Adrenal gland (tissue), 9 donors: ENCODE measurements at regions not wholly inside any gene's neighbourhood (a gene's known extent, or its start where the extent isn't known, plus 50 kb on each side); places are given as distances from the start of the nearest gene placed in this dataset.

ENCODE experiments used
- DNase-seq, 7 donors: peaks; one replicate each; pipeline ENCODE4 v3.0.0-alpha.2; 2019 to 2020
- H3K27ac ChIP-seq, 5 donors: fragments of 200-600 bp; sonication (generic) in 4 of 5; 1 replicate in 3 of 5; 2 replicates in 2 of 5; pipeline versions ENCODE4 v1.5.1 to v1.8.0; 2016 to 2020; ENCODE audit warnings: mild to moderate bottlenecking in 1 of 5
- H3K27me3 ChIP-seq: fragments of 200-600 bp; 2 replicates; pipeline ENCODE4 v1.8.0; 2021
- H3K36me3 ChIP-seq, 2 donors: fragments of 200-600 bp; replicated peaks in 1 of 2; 1 replicate in 1 of 2; 2 replicates in 1 of 2; pipeline versions ENCODE4 v1.5.1 to v1.8.0; 2018 to 2022
- H3K4me1 ChIP-seq, 2 donors: fragments of 200-600 bp; replicated peaks in 1 of 2; 1 replicate in 1 of 2; 2 replicates in 1 of 2; pipeline versions ENCODE4 v1.5.1 to v1.8.0; 2018 to 2021
- H3K4me3 ChIP-seq, 4 donors: fragments of 200-600 bp; sonication (generic) in 3 of 4; one replicate each; pipeline ENCODE4 v1.5.1; 2016 to 2018
- H3K9me3 ChIP-seq, 3 donors: fragments of 200-600 bp; sonication (generic) in 1 of 3; replicated peaks in 1 of 3; 1 replicate in 2 of 3; 2 replicates in 1 of 3; pipeline versions ENCODE4 v1.5.1 to v1.8.0; 2016 to 2021
- CTCF ChIP-seq, 6 experiments: fragments of 450-650 bp in 4 of 6; fragments of 200-600 bp in 2 of 6; sonication (generic) in 1 of 6; IDR thresholded peaks; 1 replicate in 5 of 6; 2 replicates in 1 of 6; pipeline versions ENCODE4 v1.5.1 to v1.8.0; 2016 to 2021; ENCODE audit warnings: antibody characterized with exemption in 6 of 6, mild to moderate bottlenecking in 2 of 6, moderate library complexity in 1 of 6
- POLR2A ChIP-seq, 2 donors: fragments of 450-650 bp; IDR thresholded peaks; one replicate each; pipeline ENCODE4 v1.6.1; 2017; ENCODE audit warnings: antibody characterized with exemption in 2 of 2, mild to moderate bottlenecking in 2 of 2, moderate library complexity in 1 of 2
- WGBS, 4 donors: extraction: QIAGEN DNeasy Blood & Tissue Kit in 2 of 4; methylation state at CpG; one replicate each; pipeline versions ENCODE4 v1.1.5 to v1.1.7; 2013 to 2017; 5-methylcytosine and 5-hydroxymethylcytosine counted together
- intact Hi-C, 2 donors: fragments of 100-400 bp; cut with DNase I; formaldehyde crosslinking; loops; one replicate each; pipeline versions ENCODE4 v1.14.1 to v1.15.0; 2022 to 2023
- donor health status: healthy with polysubstance abuse.
- donor health status: Bipolar disorder and iron deficiency.
- donor health status: DM: yes; HTN: yes; CAD: no.
- donor health status: DM: no; HTN: no; CAD: no.
- donor health status: DM: no; HTN: no; CAD: no.

DNA sequence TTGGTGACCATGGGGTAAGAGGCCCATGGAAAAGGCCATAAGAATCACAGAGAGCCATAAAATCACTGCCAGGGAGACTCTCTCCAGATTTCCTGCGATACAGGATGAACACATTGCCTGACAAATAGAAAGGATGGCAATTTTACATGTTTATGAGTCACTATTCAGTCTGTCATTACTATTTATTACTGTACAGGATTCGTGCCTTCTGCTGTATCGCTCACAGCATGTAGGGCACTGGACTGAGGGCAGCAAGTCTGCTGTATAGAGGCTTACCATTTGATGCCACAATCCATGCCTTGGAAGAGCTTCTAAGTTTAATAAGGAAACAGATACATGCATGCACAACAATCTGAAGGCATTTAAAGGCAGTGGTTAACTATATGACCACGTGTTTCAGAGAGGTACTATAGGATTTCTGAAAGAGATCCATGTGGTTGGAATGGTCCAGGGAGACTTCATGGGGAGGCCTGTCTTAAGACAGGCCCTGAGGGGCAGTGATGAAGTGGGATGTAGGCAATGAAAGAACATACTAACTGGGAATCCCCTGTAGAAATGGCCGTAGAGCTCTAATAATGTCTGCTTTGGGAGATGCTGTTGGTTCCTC lies 702.4 kb upstream of the RAB6C start:
- Histone ChIP-seq H3K9me3 (no peaks in the 10 kb centered on the region), H3K27ac (no peak overlapping the region), H3K27me3 (no peaks in the 10 kb centered on the region), H3K4me3 (no peak overlapping the region), H3K4me1 (no peaks in the 10 kb centered on the region), H3K36me3 (no peaks in the 10 kb centered on the region)
- no peak for TF ChIP-seq CTCF (IDR thresholded peaks at IDR 0.05)
- no peak for TF ChIP-seq POLR2A (IDR thresholded peaks at IDR 0.05)
- intact Hi-C loops, result no loop called here
- WGBS, 4 donors, result 67 to 74% (median 70%) methylated on average over 5 of the region's 5 CpGs
- no peak for DNase-seq

DNA sequence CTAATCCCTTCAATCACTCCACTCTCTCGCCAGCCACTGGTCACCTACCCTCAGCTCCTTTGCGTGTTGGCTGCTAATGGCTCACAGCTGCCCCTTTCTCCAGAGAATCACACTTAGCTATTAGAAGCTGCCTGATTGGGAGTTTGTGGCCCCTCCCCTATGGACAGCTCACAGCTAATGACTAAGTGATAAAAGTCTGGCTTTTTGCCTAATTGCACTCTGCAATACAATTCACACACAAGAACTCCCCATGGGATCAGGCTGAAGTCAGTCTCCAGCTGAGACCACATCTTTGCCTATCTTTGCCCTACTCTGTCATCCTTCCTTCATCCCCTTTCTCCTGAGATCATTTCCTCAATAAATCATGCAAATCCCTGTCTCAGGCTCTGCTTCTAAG lies 701.9 kb upstream of the RAB6C start:
- no peaks in the 10 kb centered on the region for H3K27me3 ChIP-seq
- intact Hi-C loops, result no loop called here
- H3K4me1 ChIP-seq, result no peaks in the 10 kb centered on the region
- H3K36me3 ChIP-seq, result no peaks in the 10 kb centered on the region
- no peak for DNase-seq
- TF ChIP-seq POLR2A (IDR thresholded peaks at IDR 0.05) (no peak), CTCF (IDR thresholded peaks at IDR 0.05) (no peak)
- H3K9me3 ChIP-seq, result no peaks in the 10 kb centered on the region
- WGBS, 4 donors, result 67 to 91% (median 78%) methylated on average over 2 of the region's 2 CpGs
- no peak overlapping the region for H3K27ac ChIP-seq
- H3K4me3 ChIP-seq, result no peak overlapping the region

DNA sequence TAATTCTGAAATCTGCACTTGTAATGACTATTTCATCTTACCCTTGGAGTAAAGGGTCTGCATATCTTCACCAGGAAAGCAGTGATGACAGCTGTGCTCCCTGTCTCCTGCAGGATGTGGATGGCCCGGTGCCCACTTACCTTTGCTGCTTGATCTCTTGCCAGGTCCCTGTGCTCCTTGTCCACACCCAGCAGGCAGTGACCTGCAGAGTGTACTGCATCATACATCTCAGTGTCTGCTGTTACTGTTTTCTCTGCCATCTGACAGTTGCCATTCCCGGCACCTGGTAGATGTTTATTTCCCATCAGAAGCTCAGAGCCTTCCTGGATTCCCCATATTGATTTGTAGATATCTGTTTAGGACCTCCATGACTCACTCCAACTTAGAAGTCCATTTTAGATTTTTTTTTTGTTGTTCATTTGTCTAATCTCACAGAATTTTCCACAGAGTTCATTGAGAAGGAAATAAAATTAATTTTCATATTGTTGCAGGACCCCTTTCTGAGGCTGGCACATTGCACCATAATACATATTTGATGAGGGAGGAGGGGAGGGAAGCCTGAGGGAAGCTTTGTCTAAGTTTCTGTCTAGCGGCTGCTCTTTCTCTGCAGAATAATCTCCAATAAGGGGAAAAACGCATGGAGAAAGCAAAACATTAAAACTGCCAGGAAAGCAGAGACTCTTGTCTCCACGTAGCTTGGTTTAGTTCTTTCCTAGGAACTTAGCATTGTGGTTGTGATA lies 697.5 kb upstream of the RAB6C start:
- Histone ChIP-seq H3K4me3 (no peak overlapping the region), H3K36me3 (no peaks in the 10 kb centered on the region), H3K27me3 (no peaks in the 10 kb centered on the region), H3K4me1 (no peaks in the 10 kb centered on the region), H3K9me3 (no peaks in the 10 kb centered on the region), H3K27ac (no peak overlapping the region)
- 65 to 71% (median 67%) methylated on average over 5 of the region's 5 CpGs for WGBS, 4 donors
- DNase-seq, result peak in 1 of 7 donors; percentile 82
- intact Hi-C loops, result no loop called here
- TF ChIP-seq CTCF (IDR thresholded peaks at IDR 0.05) (no peak), POLR2A (IDR thresholded peaks at IDR 0.05) (no peak)

GRCh38 chr2:129285012-129285411 lies 694.5 kb upstream of the RAB6C start:
- intact Hi-C loops, result no loop called here
- TF ChIP-seq CTCF (IDR thresholded peaks at IDR 0.05), result no peak
- no peak for TF ChIP-seq POLR2A (IDR thresholded peaks at IDR 0.05)
- Histone ChIP-seq H3K27ac (no peak overlapping the region), H3K4me1 (no peaks in the 10 kb centered on the region), H3K9me3 (no peaks in the 10 kb centered on the region), H3K4me3 (no peak overlapping the region), H3K36me3 (no peaks in the 10 kb centered on the region), H3K27me3 (no peaks in the 10 kb centered on the region)
- DNase-seq, result no peak
